Neural crest cell (in vitro differentiated cells): ENCODE measurements at regions not wholly inside any gene's neighbourhood (a gene's known extent, or its start where the extent isn't known, plus 50 kb on each side); places are given as distances from the start of the nearest gene placed in this dataset.
A peak's percentile ranks its signal among the peaks of the same experiment; 100 is the strongest.

ENCODE experiments used
- DNase-seq: peaks from one replicate; pipeline ENCODE4 v3.0.0; 2021; ENCODE audit warnings: low read depth, mixed read lengths, low spot score
- H3K27ac Mint-ChIP-seq: one replicate; pipeline ENCODE4 v1.8.0; 2021; ENCODE audit warnings: mild to moderate bottlenecking, mixed read lengths; ENCODE audit not compliant: unreplicated experiment
- H3K27me3 Mint-ChIP-seq: 2 replicates; pipeline ENCODE4 v1.8.0; 2021; ENCODE audit warnings: low read depth, mild to moderate bottlenecking, mixed read lengths
- H3K36me3 Mint-ChIP-seq: 2 replicates; pipeline ENCODE4 v1.8.0; 2021; ENCODE audit warnings: low read depth, mild to moderate bottlenecking, mixed read lengths
- H3K4me1 Mint-ChIP-seq: 2 replicates; pipeline ENCODE4 v1.8.0; 2021; ENCODE audit warnings: mixed read lengths
- H3K4me3 Mint-ChIP-seq: one replicate; pipeline ENCODE4 v1.8.0; 2021; ENCODE audit warnings: mild to moderate bottlenecking, mixed read lengths
- H3K9me3 Mint-ChIP-seq: 2 replicates; pipeline ENCODE4 v1.8.0; 2021; ENCODE audit warnings: mixed read lengths
- CTCF ChIP-seq: fragments of 200-600 bp; sonication (generic); conservative IDR thresholded peaks from 2 replicates; pipeline ENCODE4 v1.5.0; 2021; ENCODE audit warnings: antibody characterized with exemption, mild to moderate bottlenecking

- Mint-ChIP-seq H3K36me3 (no peaks in the 10 kb centered on the region), H3K27me3 (no peaks in the 10 kb centered on the region), H3K4me1 (peaks cover 14% of the 10 kb centered on the region), H3K4me3 (no peak overlapping the region), H3K9me3 (no peaks in the 10 kb centered on the region), H3K27ac (peak overlapping the region; percentile 38)
- no peak for DNase-seq
- no peak for TF ChIP-seq CTCF
These were observed 155.4 kb upstream of the KYNU start for GRCh38 chr2:142722086-142722485.

GRCh38 chr2:142721015-142721414, 156.4 kb upstream of the KYNU start:
- Mint-ChIP-seq H3K27ac (no peak overlapping the region), H3K27me3 (no peaks in the 10 kb centered on the region), H3K9me3 (no peaks in the 10 kb centered on the region), H3K4me1 (peaks cover 22% of the 10 kb centered on the region), H3K36me3 (no peaks in the 10 kb centered on the region), H3K4me3 (no peak overlapping the region)
- no peak for TF ChIP-seq CTCF
- DNase-seq, result no peak

GRCh38 chr2:142718576-142719155, 158.8 kb upstream of the KYNU start:
- no peak overlapping the region for H3K27ac Mint-ChIP-seq
- H3K4me1 Mint-ChIP-seq, result peaks cover 22% of the 10 kb centered on the region
- no peak for TF ChIP-seq CTCF
- H3K27me3 Mint-ChIP-seq, result no peaks in the 10 kb centered on the region
- no peak for DNase-seq
- peaks cover 1% of the 10 kb centered on the region for H3K9me3 Mint-ChIP-seq
- no peak overlapping the region for H3K4me3 Mint-ChIP-seq
- H3K36me3 Mint-ChIP-seq, result no peaks in the 10 kb centered on the region

GRCh38 chr2:142716463-142717242, 160.8 kb upstream of the KYNU start:
- Mint-ChIP-seq H3K27ac (no peak overlapping the region), H3K36me3 (no peaks in the 10 kb centered on the region), H3K4me1 (peaks cover 15% of the 10 kb centered on the region), H3K4me3 (no peak overlapping the region), H3K9me3 (peaks cover 6% of the 10 kb centered on the region), H3K27me3 (no peaks in the 10 kb centered on the region)
- no peak for TF ChIP-seq CTCF
- DNase-seq, result no peak

- H3K4me1 Mint-ChIP-seq, result peaks cover 12% of the 10 kb centered on the region
- no peaks in the 10 kb centered on the region for H3K36me3 Mint-ChIP-seq
- TF ChIP-seq CTCF, result no peak
- no peak overlapping the region for H3K4me3 Mint-ChIP-seq
- DNase-seq, result no peak
- no peak overlapping the region for H3K27ac Mint-ChIP-seq
- H3K27me3 Mint-ChIP-seq, result no peaks in the 10 kb centered on the region
- peaks cover 6% of the 10 kb centered on the region for H3K9me3 Mint-ChIP-seq
These were observed 162.9 kb upstream of the KYNU start for GRCh38 chr2:142714600-142714999.
